ENCODE measurements at regions not wholly inside any gene's neighbourhood (a gene's known extent, or its start where the extent isn't known, plus 50 kb on each side); places are given as distances from the start of the nearest gene placed in this dataset.

GRCh38 chr11:32305460-32305859, 129.9 kb downstream of the WT1 start:
- Histone ChIP-seq H2AFZ (no peak overlapping the region), H3K79me2 (ENCODE audit: low read depth) (no peaks in the 10 kb centered on the region), H3K9me3 (ENCODE audit: insufficient read depth, low read depth) (no peaks in the 10 kb centered on the region), H3K27me3 (ENCODE audit: insufficient read depth, low read depth) (no peaks in the 10 kb centered on the region), H3K4me2 (no peak overlapping the region), H3K4me3 (no peak overlapping the region), H3F3A (ENCODE audit: insufficient read depth, low read depth) (no peaks in the 10 kb centered on the region), H3K4me1 (replicated peaks; ENCODE audit: insufficient read depth) (no peaks in the 10 kb centered on the region), H3K27ac (no peak overlapping the region), H4K20me1 (ENCODE audit: insufficient read depth) (no peaks in the 10 kb centered on the region), H3K9me2 (ENCODE audit: insufficient read depth) (no peaks in the 10 kb centered on the region), H3K36me3 (ENCODE audit: low read depth) (no peaks in the 10 kb centered on the region)
- POLR2A ChIA-PET (ENCODE audit: unreplicated experiment): no interaction called here
- CTCF ChIA-PET: no interaction called here
- TF ChIP-seq CTCF (conservative IDR thresholded peaks at IDR 0.05) (no peak), EZH2 (IDR thresholded peaks at IDR 0.05; ENCODE audit: low read depth) (no peak)
- no peak for DNase-seq
- intact Hi-C loops (cut with micrococcal nuclease; ENCODE audit: unreplicated experiment): no loop called here
- no TSS peak for BruUV-seq (replicated peaks)

GRCh38 chr11:32307471-32307870, 127.9 kb downstream of the WT1 start:
- H3K9me2 ChIP-seq (ENCODE audit: insufficient read depth): no peaks in the 10 kb centered on the region
- TF ChIP-seq CTCF (conservative IDR thresholded peaks at IDR 0.05) (no peak), EZH2 (IDR thresholded peaks at IDR 0.05; ENCODE audit: low read depth) (no peak)
- H3K27me3 ChIP-seq (ENCODE audit: insufficient read depth, low read depth): no peaks in the 10 kb centered on the region
- no peaks in the 10 kb centered on the region for H3K36me3 ChIP-seq (ENCODE audit: low read depth)
- CTCF ChIA-PET: no interaction called here
- no peak for DNase-seq
- H3K9me3 ChIP-seq (ENCODE audit: insufficient read depth, low read depth): no peaks in the 10 kb centered on the region
- no peaks in the 10 kb centered on the region for H4K20me1 ChIP-seq (ENCODE audit: insufficient read depth)
- BruUV-seq (replicated peaks): no TSS peak
- no peak overlapping the region for H2AFZ ChIP-seq
- no peaks in the 10 kb centered on the region for H3K79me2 ChIP-seq (ENCODE audit: low read depth)
- intact Hi-C loops (cut with micrococcal nuclease; ENCODE audit: unreplicated experiment): no loop called here
- POLR2A ChIA-PET (ENCODE audit: unreplicated experiment): no interaction called here
- no peak overlapping the region for H3K4me3 ChIP-seq
- H3K4me1 ChIP-seq (replicated peaks; ENCODE audit: insufficient read depth): peaks cover 14% of the 10 kb centered on the region
- H3K4me2 ChIP-seq: no peak overlapping the region
- peaks cover 10% of the 10 kb centered on the region for H3F3A ChIP-seq (ENCODE audit: insufficient read depth, low read depth)
- no peak overlapping the region for H3K27ac ChIP-seq

- Histone ChIP-seq H3K9me3 (ENCODE audit: insufficient read depth, low read depth) (no peaks in the 10 kb centered on the region), H3K36me3 (ENCODE audit: low read depth) (no peaks in the 10 kb centered on the region), H3K27me3 (ENCODE audit: insufficient read depth, low read depth) (no peaks in the 10 kb centered on the region), H3K27ac (no peak overlapping the region), H3K4me1 (replicated peaks; ENCODE audit: insufficient read depth) (peaks cover 18% of the 10 kb centered on the region), H3K79me2 (ENCODE audit: low read depth) (no peaks in the 10 kb centered on the region), H3K4me3 (no peak overlapping the region), H3K9me2 (ENCODE audit: insufficient read depth) (no peaks in the 10 kb centered on the region), H3F3A (ENCODE audit: insufficient read depth, low read depth) (peaks cover 14% of the 10 kb centered on the region), H2AFZ (no peak overlapping the region), H4K20me1 (ENCODE audit: insufficient read depth) (no peaks in the 10 kb centered on the region), H3K4me2 (no peak overlapping the region)
- BruUV-seq (replicated peaks): no TSS peak
- TF ChIP-seq EZH2 (IDR thresholded peaks at IDR 0.05; ENCODE audit: low read depth) (no peak), CTCF (conservative IDR thresholded peaks at IDR 0.05) (no peak)
- DNase-seq: no peak
- intact Hi-C loops (cut with micrococcal nuclease; ENCODE audit: unreplicated experiment): no loop called here
- ChIA-PET CTCF (no interaction called here), POLR2A (ENCODE audit: unreplicated experiment) (no interaction called here)
Measured at GRCh38 chr11:32307913-32308312, 127.4 kb downstream of the WT1 start.

Data from PC-9 (cell line).